ENCODE measurements at regions not wholly inside any gene's neighbourhood (a gene's known extent, or its start where the extent isn't known, plus 50 kb on each side); places are given as distances from the start of the nearest gene placed in this dataset.

DNA sequence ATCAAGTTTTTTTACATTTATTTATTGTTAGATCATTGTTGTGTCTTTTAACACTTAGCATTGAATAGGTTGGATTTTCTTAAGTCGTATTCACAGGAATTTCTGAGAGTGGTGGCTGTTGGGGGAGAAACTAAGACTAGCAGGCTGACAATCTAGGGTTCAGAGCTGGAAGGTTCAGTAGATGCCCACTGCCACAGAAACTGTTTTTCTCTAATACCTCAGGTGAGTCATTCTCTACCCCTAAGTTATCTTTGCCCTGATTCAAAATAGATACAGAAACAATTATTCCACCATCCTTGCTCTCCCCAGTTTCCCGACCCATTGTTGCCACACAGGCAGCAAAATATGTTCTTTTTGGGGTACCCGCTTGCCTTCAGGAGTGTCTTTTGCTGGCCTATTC, 870.8 kb upstream of the ID2 start:
- no peak overlapping the region for H3K4me3 ChIP-seq
- DNase-seq (ENCODE audit: low read depth in 1 of 2, low spot score in 1 of 2), result no peak
- TF ChIP-seq, protein P1, sequence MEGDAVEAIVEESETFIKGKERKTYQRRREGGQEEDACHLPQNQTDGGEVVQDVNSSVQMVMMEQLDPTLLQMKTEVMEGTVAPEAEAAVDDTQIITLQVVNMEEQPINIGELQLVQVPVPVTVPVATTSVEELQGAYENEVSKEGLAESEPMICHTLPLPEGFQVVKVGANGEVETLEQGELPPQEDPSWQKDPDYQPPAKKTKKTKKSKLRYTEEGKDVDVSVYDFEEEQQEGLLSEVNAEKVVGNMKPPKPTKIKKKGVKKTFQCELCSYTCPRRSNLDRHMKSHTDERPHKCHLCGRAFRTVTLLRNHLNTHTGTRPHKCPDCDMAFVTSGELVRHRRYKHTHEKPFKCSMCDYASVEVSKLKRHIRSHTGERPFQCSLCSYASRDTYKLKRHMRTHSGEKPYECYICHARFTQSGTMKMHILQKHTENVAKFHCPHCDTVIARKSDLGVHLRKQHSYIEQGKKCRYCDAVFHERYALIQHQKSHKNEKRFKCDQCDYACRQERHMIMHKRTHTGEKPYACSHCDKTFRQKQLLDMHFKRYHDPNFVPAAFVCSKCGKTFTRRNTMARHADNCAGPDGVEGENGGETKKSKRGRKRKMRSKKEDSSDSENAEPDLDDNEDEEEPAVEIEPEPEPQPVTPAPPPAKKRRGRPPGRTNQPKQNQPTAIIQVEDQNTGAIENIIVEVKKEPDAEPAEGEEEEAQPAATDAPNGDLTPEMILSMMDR (IDR thresholded peaks at IDR 0.05; ENCODE audit: low read depth, low read length), result no peak
- H3K27ac ChIP-seq, result no peak overlapping the region
- H3K36me3 ChIP-seq, result no peaks in the 10 kb centered on the region
- no peaks in the 10 kb centered on the region for H3K4me1 ChIP-seq (ENCODE audit: low read depth)
- no peaks in the 10 kb centered on the region for H3K27me3 ChIP-seq
- H3K9me3 ChIP-seq (ENCODE audit: low read depth), result no peaks in the 10 kb centered on the region

GRCh38 chr2:7812231-7812995, 869.4 kb upstream of the ID2 start:
- no peaks in the 10 kb centered on the region for H3K36me3 ChIP-seq
- no peaks in the 10 kb centered on the region for H3K4me1 ChIP-seq (ENCODE audit: low read depth)
- H3K4me3 ChIP-seq, result no peak overlapping the region
- DNase-seq (ENCODE audit: low read depth in 1 of 2, low spot score in 1 of 2), result peak in 1 of 2 donors; percentile 37
- TF ChIP-seq, protein P1 (IDR thresholded peaks at IDR 0.05; ENCODE audit: low read depth, low read length), result no peak
- no peaks in the 10 kb centered on the region for H3K27me3 ChIP-seq
- H3K27ac ChIP-seq, result no peak overlapping the region
- H3K9me3 ChIP-seq (ENCODE audit: low read depth), result no peaks in the 10 kb centered on the region

GRCh38 chr2:7813541-7814292, 868.1 kb upstream of the ID2 start:
- Histone ChIP-seq H3K4me1 (ENCODE audit: low read depth) (no peaks in the 10 kb centered on the region), H3K9me3 (ENCODE audit: low read depth) (no peaks in the 10 kb centered on the region), H3K27ac (no peak overlapping the region), H3K4me3 (no peak overlapping the region), H3K27me3 (no peaks in the 10 kb centered on the region), H3K36me3 (no peaks in the 10 kb centered on the region)
- TF ChIP-seq, protein P1 (IDR thresholded peaks at IDR 0.05; ENCODE audit: low read depth, low read length), result no peak
- peak in 1 of 2 donors; percentile 11 for DNase-seq (ENCODE audit: low read depth in 1 of 2, low spot score in 1 of 2)

DNA sequence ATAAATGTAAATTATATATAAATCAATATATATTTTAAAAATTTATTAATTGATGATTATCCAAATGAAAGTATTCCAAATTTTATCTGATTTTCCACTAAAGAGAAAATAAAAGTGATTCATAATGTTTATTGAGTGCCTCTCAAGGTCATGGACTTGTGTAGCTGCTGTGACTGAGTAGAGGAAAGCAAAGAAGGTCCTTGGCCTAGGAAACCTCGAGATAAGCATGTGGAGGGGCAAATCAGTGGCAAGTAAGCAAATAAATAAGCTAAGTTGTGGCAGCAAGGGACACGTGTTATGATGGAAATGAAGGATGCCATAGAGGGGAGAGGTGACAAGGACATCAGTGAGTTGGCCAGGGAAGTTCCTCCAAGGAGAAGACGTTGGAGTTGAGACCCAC, 866.1 kb upstream of the ID2 start:
- no peak overlapping the region for H3K4me3 ChIP-seq
- no peaks in the 10 kb centered on the region for H3K9me3 ChIP-seq (ENCODE audit: low read depth)

DNA sequence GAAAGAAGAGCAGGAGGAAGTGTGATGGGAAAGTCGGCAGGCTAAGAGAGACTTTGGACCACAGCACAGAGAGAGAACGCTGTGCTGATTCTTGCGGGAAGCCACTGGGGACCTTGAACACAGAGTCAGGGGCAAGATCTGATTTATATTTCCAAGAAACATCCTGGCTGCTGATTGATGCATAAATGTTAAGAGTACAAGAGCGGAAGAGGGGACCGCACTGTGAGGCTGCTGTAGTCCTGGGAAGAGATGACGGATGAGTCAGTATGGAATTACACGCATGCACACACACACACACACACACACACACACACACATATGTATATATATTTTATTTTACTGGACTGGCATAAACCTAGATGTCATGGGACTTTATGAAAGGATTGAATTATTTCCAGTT, 865.6 kb upstream of the ID2 start:
- no peak for DNase-seq (ENCODE audit: low read depth in 1 of 2, low spot score in 1 of 2)
- no peaks in the 10 kb centered on the region for H3K27me3 ChIP-seq
- no peaks in the 10 kb centered on the region for H3K36me3 ChIP-seq
- H3K27ac ChIP-seq, result no peak overlapping the region
- TF ChIP-seq, protein P1 (IDR thresholded peaks at IDR 0.05; ENCODE audit: low read depth, low read length), result no peak
- H3K9me3 ChIP-seq (ENCODE audit: low read depth), result no peaks in the 10 kb centered on the region
- H3K4me3 ChIP-seq, result no peak overlapping the region
- H3K4me1 ChIP-seq (ENCODE audit: low read depth), result no peaks in the 10 kb centered on the region

More for the DNA sequence above, 866.1 kb upstream of the ID2 start:
- TF ChIP-seq, protein P1 (IDR thresholded peaks at IDR 0.05; ENCODE audit: low read depth, low read length), result no peak
- Histone ChIP-seq H3K4me1 (ENCODE audit: low read depth) (no peaks in the 10 kb centered on the region), H3K36me3 (no peaks in the 10 kb centered on the region), H3K27me3 (no peaks in the 10 kb centered on the region), H3K27ac (no peak overlapping the region)
- no peak for DNase-seq (ENCODE audit: low read depth in 1 of 2, low spot score in 1 of 2)
